Stimulated activated CD8-positive, alpha-beta memory T cell treated with anti-CD3 and anti-CD28 coated beads, Interleukin-7, amount 100 ng/mL, for 24 hours (primary cell): ENCODE measurements at regions not wholly inside any gene's neighbourhood (a gene's known extent, or its start where the extent isn't known, plus 50 kb on each side); places are given as distances from the start of the nearest gene placed in this dataset.
"Not testable (repeated sequence)": the region's sequence is repeated elsewhere in the genome, so short reads cannot be mapped to it uniquely, and the experiment has no call there.

Source experiments
- DNase-seq: peaks from one replicate; pipeline ENCODE4 v3.0.0-alpha.2; 2020; ENCODE audit warnings: low read depth

GRCh38 chr14:37785298-37785697, 189.9 kb downstream of the TTC6 start:
- DNase-seq, result not testable (repeated sequence)

GRCh38 chr14:37786114-37786625, 190.7 kb downstream of the TTC6 start:
- DNase-seq, result not testable (repeated sequence)

GRCh38 chr14:37787879-37788494, 192.6 kb downstream of the TTC6 start:
- DNase-seq, result no peak

GRCh38 chr14:37791384-37792036, 196.1 kb downstream of the TTC6 start:
- DNase-seq, result no peak

GRCh38 chr14:37792124-37792523, 196.7 kb downstream of the TTC6 start:
- no peak for DNase-seq

- DNase-seq, result no peak
Observed at GRCh38 chr14:37796703-37797416, 201.4 kb downstream of the TTC6 start.

GRCh38 chr14:37797675-37798074, 202.2 kb downstream of the TTC6 start:
- DNase-seq, result no peak

GRCh38 chr14:37807722-37808121, 212.3 kb downstream of the TTC6 start:
- DNase-seq, result no peak

GRCh38 chr14:37810094-37810801, 214.8 kb downstream of the TTC6 start:
- no peak for DNase-seq

GRCh38 chr14:37813732-37814131, 218.3 kb downstream of the TTC6 start:
- DNase-seq, result no peak

GRCh38 chr14:37816135-37816534, 220.7 kb downstream of the TTC6 start:
- no peak for DNase-seq

- no peak for DNase-seq
Observed at GRCh38 chr14:37816743-37817295, 221.4 kb downstream of the TTC6 start.

- no peak for DNase-seq
Observed at GRCh38 chr14:37819155-37820015, 224.0 kb downstream of the TTC6 start.

- not testable (repeated sequence) for DNase-seq
Observed at GRCh38 chr14:37820810-37821209, 225.4 kb downstream of the TTC6 start.

GRCh38 chr14:37824939-37825712, 229.7 kb downstream of the TTC6 start:
- no peak for DNase-seq

GRCh38 chr14:37826869-37827268, 231.4 kb downstream of the TTC6 start:
- no peak for DNase-seq

GRCh38 chr14:37830271-37830670, 234.8 kb downstream of the TTC6 start:
- no peak for DNase-seq

- DNase-seq, result no peak
Observed at GRCh38 chr14:37834275-37834674, 238.8 kb downstream of the TTC6 start.

- not testable (repeated sequence) for DNase-seq
Observed at GRCh38 chr14:37838778-37839177, 243.3 kb downstream of the TTC6 start.

- not testable (repeated sequence) for DNase-seq
Observed at GRCh38 chr14:37841039-37841438, 245.6 kb downstream of the TTC6 start.
